ENCODE measurements at regions not wholly inside any gene's neighbourhood (a gene's known extent, or its start where the extent isn't known, plus 50 kb on each side); places are given as distances from the start of the nearest gene placed in this dataset.

DNA sequence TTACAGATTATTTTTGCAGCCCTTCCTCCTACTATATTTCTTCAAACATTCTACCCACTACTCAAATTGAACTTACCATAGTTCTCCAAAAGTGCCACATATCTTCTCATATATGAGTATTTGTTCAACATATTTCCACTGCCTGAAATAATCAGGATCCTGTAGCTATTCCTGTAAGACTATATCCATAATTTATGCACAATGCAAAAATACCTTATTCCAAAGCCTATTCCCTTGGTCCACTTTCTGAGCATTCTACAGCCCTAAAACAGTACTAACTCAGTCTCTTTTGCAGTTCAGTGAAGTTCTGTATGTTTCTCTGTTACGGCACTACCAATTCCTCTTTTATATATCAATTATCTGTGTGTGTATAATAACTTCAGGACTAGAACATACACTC is 1283.7 kb upstream of the ADGRL2 start:
- no peak for TF ChIP-seq POLR2AphosphoS5 (IDR thresholded peaks at IDR 0.05)
- TF ChIP-seq POLR2A (IDR thresholded peaks at IDR 0.05): no peak
- TF ChIP-seq, protein P1, sequence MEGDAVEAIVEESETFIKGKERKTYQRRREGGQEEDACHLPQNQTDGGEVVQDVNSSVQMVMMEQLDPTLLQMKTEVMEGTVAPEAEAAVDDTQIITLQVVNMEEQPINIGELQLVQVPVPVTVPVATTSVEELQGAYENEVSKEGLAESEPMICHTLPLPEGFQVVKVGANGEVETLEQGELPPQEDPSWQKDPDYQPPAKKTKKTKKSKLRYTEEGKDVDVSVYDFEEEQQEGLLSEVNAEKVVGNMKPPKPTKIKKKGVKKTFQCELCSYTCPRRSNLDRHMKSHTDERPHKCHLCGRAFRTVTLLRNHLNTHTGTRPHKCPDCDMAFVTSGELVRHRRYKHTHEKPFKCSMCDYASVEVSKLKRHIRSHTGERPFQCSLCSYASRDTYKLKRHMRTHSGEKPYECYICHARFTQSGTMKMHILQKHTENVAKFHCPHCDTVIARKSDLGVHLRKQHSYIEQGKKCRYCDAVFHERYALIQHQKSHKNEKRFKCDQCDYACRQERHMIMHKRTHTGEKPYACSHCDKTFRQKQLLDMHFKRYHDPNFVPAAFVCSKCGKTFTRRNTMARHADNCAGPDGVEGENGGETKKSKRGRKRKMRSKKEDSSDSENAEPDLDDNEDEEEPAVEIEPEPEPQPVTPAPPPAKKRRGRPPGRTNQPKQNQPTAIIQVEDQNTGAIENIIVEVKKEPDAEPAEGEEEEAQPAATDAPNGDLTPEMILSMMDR (IDR thresholded peaks at IDR 0.05 in 8 of 11, conservative IDR thresholded peaks at IDR 0.05 in 3 of 11): no peak
- no peak overlapping the region for H3K27ac ChIP-seq
- no peaks in the 10 kb centered on the region for H3K36me3 ChIP-seq
- H3K9me3 ChIP-seq: peaks cover 0 to 24% (median 10%) of the 10 kb centered on the region in 8 donors
- intact Hi-C loops (cut with DNase I; ENCODE audit: low total_unique reads): no loop called here
- 68 to 96% (median 90%) methylated on average over 1 of the region's 1 CpG for WGBS, 5 donors
- H3K27me3 ChIP-seq (replicated peaks in 1 of 7): no peaks in the 10 kb centered on the region
- H3K4me1 ChIP-seq: no peaks in the 10 kb centered on the region
- no peak for DNase-seq
- no peak overlapping the region for H3K4me3 ChIP-seq

DNA sequence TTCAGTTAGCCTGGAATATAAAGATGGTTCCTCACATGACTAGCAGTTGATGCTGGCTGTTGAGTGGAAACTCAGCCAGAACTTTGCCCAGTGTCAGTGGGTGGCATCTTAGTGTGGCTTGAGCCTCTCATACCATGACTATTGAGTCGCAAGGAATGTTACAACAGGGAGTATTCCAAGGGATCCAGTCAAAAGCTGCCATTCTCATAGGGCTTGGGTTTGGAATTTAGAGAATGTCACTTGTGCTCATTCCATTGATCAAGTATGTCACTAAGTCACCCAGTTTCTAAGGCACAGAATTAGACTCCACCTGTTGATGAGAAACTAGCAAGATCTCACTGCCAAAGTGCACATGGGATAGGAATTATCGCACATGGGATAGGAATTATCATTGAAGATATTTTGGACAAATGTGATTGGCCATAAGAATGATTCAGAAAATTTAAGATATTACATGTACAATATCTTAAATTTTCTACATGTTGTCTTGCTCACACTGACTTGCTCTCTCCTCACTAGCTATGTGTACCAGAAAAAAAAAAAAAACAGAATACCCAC is 1290.7 kb upstream of the ADGRL2 start:
- no peaks in the 10 kb centered on the region for H3K4me1 ChIP-seq
- H3K9me3 ChIP-seq: peaks cover 0 to 25% (median 10%) of the 10 kb centered on the region in 8 donors
- H3K27me3 ChIP-seq (replicated peaks in 1 of 7): no peaks in the 10 kb centered on the region
- TF ChIP-seq, protein P1 (IDR thresholded peaks at IDR 0.05 in 8 of 11, conservative IDR thresholded peaks at IDR 0.05 in 3 of 11): no peak
- TF ChIP-seq POLR2A (IDR thresholded peaks at IDR 0.05) (no peak), POLR2AphosphoS5 (IDR thresholded peaks at IDR 0.05) (no peak)
- no peak for DNase-seq
- WGBS, 5 donors: 52 to 94% (median 91%) methylated on average over 2 of the region's 2 CpGs
- no peak overlapping the region for H3K4me3 ChIP-seq
- intact Hi-C loops (cut with DNase I; ENCODE audit: low total_unique reads): no loop called here
- H3K27ac ChIP-seq: no peak overlapping the region
- no peaks in the 10 kb centered on the region for H3K36me3 ChIP-seq

DNA sequence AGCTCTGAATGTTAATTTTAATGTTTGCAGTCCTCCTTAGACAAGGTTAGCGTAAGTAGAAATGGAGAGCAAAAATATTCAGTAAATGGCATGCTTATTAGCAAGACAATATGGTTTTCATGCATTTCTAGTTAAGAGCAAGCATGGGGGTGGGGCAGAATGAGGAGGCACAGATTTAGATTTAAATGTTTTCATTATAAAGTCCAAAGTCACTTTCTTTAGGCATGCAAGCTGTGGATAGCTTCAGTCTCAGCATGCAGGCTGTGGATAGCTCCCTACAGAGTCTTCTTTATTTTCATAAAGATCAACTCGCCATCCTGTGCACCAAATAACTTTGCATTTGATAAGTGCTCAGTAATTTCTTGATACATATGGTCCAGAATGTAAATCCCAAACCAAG is 1294.5 kb upstream of the ADGRL2 start:
- Histone ChIP-seq H3K27me3 (replicated peaks in 1 of 7) (no peaks in the 10 kb centered on the region), H3K27ac (no peak overlapping the region), H3K36me3 (no peaks in the 10 kb centered on the region), H3K9me3 (peaks cover 0 to 12% (median 4%) of the 10 kb centered on the region in 8 donors), H3K4me1 (no peaks in the 10 kb centered on the region), H3K4me3 (no peak overlapping the region)
- DNase-seq: no peak
- intact Hi-C loops (cut with DNase I; ENCODE audit: low total_unique reads): no loop called here
- TF ChIP-seq POLR2A (IDR thresholded peaks at IDR 0.05) (no peak), POLR2AphosphoS5 (IDR thresholded peaks at IDR 0.05) (no peak)
- TF ChIP-seq, protein P1 (IDR thresholded peaks at IDR 0.05 in 8 of 11, conservative IDR thresholded peaks at IDR 0.05 in 3 of 11): no peak
- WGBS, 5 donors: 76 to 84% (median 83%) methylated on average over 2 of the region's 2 CpGs

DNA sequence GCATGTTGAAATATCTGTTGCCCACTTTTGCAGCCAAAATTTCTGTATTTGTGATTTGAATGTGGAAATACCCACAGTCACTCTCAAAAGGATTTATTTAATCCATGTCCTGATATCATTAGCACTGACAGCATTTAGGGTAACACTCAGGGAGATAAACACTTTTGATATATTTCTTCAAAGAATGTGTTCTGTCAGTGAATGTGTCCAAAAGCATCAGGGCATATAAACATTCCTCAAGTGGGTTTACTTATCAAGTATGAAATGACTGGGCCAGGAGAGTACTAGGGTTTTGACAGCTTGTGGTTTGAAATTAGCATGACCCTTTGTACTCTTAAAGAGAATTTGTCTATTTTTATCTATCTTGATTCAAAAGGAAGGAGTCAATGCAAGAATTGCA is 1302.1 kb upstream of the ADGRL2 start:
- intact Hi-C loops (cut with DNase I; ENCODE audit: low total_unique reads): no loop called here
- DNase-seq: no peak
- Histone ChIP-seq H3K4me1 (no peaks in the 10 kb centered on the region), H3K27ac (no peak overlapping the region), H3K36me3 (no peaks in the 10 kb centered on the region), H3K9me3 (peaks cover 0 to 14% (median 6%) of the 10 kb centered on the region in 8 donors), H3K4me3 (no peak overlapping the region), H3K27me3 (replicated peaks in 1 of 7) (no peaks in the 10 kb centered on the region)
- TF ChIP-seq POLR2A (IDR thresholded peaks at IDR 0.05) (no peak), POLR2AphosphoS5 (IDR thresholded peaks at IDR 0.05) (no peak)
- TF ChIP-seq, protein P1 (IDR thresholded peaks at IDR 0.05 in 8 of 11, conservative IDR thresholded peaks at IDR 0.05 in 3 of 11): no peak
